NCI-H345 treated with DMSO at 0.1 percent for 48 hours (cell line): ENCODE measurements at regions not wholly inside any gene's neighbourhood (a gene's known extent, or its start where the extent isn't known, plus 50 kb on each side); places are given as distances from the start of the nearest gene placed in this dataset.
A peak's percentile ranks its signal among the peaks of the same experiment; 100 is the strongest.

Experiments used
- DNase-seq: peaks from one replicate; lab custom pipeline; 2025; ENCODE audit not compliant: unreplicated experiment; lab: John Stamatoyannopoulos, UW

- DNase-seq, result no peak
Measured at GRCh38 chr15:39059917-39060316, 495.3 kb upstream of the RASGRP1 start.

- no peak for DNase-seq
Measured at GRCh38 chr15:39061952-39062464, 497.4 kb upstream of the RASGRP1 start.

DNA sequence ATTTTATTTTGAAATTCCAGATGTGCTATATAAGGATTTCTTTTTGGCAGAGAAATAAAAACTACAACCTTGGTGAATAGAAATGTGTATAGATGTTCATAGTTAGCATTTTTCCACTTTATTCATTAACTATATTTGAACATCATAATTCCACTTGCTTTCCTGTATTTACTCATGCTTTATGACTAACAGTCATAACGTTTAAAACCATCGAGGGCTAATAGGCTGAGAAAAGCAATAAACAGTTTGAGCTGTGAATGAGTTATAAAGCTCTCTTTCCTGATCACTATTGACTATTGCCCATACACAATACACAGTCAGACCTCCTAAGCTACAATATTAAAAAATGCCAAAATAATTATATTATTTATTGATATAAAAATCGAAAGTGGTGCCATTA, 502.1 kb upstream of the RASGRP1 start:
- DNase-seq, result no peak

DNA sequence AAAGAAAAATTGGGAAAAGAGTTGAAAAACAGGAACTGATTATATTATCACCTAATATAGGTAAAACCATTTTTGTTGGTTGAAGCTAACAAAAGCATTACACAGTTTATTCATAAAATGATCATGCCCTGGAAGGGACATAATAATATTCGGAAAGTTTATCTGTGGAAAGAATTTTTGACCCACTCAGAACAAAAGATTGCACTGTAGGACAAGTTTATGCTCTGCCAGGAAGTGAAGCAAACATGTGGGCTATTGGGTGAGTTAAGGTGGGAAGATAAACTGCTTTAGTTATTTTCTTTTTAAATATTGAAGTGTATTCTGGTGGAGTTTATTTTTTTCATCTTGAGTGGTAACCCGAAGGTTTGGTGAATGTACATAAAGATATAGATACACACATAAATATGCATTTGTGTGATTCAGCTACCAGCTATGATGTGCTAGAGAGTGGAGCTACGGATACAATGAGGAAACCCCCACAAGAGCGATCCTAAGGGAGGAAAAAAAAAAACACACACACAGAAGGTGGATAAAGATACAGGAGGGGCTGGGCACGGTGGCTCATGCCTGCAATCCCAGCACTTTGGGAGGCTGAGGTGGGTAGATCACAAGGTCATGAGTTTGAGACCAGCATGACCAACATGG, 506.4 kb upstream of the THBS1 start:
- DNase-seq, result no peak

DNA sequence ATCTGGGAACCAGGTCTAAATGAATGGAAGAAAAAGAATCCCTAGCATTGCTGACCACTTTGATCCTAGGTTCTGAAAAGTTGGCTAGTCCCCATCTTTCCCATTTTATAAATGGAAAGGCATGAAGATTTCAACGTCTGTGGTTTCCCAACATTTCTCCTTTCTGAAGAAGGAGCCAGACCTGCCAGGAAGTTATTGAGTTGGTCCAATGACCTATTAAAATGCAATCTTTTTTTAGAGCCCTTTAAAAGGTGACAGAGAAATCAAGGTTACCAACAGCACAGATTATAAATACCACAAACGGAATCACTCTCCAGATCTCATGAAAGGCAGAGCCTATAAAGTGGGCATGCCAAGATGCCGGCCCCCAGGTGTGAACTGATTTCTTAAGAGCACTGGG, 505.6 kb upstream of the THBS1 start:
- no peak for DNase-seq

DNA sequence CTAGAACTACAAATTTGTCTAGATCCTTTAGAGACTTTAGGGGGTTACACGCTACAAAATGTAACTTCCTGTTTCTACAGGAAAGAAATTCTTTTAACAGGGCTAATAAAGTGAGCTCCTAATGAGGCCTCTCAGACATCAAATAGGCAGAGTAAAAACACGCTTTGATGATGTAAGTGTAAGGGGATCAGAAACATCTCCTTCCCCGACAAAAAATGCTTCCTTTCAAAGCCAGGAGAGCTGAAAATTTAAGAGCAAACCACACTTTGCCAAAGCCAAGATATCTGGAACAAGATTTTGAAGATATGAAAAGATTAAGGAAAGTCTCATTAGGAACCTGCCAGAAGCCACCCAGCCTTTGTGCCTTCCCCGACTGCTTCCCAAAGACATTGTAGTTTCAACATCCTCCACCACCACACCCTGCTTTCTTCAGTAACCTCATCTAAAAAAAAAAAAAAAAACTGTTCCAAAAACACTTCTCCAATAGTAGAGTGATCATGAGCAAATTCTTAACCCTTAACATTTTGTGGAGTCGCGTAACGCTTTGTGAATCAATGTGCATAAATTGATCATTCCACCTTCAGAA, 505.0 kb upstream of the THBS1 start:
- no peak for DNase-seq

- DNase-seq, result no peak
Measured at GRCh38 chr15:39078026-39078425, 502.9 kb upstream of the THBS1 start.

DNA sequence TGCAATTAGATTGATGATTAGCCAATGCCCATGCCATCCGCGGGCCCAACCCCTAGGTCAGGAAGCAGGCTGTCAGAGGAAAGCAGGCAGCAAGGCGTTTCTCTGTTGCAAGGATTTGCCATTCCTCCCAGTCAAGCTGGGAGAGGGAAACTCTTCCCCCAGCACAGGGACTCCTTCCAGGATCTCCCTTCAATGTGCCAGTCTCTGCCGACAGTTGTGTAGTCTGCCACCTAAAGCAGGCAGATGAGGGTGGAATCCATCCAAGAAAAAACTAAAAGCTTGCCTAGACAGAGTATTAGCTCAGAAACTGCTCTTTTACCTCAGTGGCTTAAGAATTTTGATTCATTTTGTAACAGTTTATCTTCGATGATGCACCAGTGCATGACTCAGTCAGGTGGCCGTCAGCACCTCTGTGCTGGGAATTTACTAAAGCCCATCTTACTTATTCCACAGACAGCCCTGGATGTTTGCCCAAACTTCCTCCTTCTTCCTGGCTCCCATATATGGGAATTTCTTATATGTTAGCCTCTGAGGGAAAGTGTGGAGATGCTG, 501.5 kb upstream of the THBS1 start:
- DNase-seq, result no peak

DNA sequence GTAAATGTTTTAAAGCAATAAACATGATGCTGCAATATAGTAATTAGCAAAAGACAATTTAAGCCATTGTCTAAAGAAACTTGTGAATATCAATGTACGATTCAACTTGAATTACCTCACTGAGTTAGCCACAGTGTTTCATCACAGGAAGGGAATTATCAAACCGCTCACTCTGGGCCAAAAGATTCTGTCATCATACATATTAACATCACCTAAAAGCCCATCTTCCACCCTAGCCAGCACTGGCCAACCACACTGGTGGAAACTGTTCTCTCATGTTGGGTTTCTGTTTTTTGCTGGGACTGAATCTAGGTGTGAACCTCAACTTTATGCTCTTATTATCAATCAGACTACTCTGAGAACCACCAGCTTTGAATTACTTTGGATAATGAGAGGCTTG, 497.7 kb upstream of the THBS1 start:
- DNase-seq, result no peak

DNA sequence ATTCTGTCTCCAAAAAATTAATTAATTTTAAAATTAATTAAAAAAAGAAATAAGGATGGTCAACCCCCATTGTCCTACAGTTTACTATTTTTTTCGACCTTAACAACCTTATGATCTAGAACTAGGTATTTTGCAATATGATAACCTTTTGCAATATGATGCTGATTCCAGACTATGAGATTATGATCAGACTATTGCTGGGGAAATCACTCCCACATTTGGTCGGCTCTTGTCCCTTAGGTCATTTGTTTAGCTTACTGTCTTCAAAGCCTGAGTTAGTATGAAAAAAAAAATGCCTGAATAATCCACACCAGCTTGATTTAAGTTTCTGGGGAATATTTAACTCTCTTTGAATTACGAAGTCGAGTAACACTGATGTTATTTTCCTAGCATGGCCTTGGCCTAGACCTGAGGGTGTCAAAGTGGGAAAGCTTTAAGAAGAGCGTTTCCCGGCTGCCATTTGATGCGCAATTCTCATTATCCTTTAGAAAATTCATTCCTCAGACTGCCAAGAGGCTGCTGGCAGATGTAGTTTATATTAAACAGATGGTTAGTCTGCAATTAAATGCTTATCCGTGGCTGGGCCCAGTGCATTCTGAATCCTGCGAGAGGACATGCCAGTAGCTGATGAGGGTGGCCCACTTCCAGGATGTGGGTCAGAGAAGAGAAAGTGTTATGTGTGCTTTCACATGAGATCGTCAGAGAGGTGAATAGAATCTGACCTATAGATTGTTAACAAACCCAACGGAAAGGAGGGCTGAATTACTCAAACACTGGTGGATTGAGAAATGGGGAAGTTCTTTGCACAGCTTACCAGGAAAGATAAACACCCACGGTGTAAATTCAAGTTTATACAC, 496.0 kb upstream of the THBS1 start:
- DNase-seq, result no peak

- DNase-seq, result no peak
Measured at GRCh38 chr15:39086641-39087040, 494.2 kb upstream of the THBS1 start.

DNA sequence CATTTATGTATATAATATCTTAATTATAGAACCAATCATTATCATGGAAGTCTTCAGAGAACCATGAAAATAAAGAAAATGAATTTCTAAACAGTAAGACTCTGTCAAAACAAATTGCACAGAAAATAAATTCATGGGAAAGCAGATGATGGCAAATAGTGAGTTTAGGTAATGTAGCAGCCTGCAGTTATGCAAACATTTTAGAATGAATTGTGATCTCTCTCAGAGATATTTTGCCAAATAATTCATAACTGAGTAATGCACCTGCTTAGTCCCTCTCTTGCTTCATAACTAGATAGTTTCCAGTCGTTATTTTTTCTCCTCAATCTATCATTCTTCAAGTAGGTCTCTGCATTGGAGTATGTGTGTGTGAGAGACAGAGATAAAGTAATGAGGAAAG, 492.7 kb upstream of the THBS1 start:
- no peak for DNase-seq

DNA sequence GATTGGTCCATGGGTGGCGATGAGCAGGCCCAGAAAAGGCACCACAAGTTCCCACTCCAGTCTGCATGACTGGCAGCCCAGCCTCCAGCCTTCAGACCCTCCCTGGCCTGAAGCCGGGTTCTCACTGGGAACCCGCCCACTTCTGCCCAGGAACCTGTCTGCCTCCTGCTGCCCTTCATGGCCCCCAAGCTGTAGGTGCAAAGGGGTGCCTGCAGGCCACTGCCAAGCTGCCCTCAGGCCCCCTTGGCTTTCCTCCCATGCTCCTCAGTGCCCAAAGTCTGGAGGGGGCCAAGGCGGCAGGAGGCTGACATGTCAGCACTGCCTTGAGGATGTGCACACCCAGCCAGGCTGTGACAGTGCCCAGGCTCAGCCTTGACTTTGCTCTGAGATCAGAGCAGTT, 488.5 kb upstream of the THBS1 start:
- no peak for DNase-seq

- DNase-seq, result no peak
Measured at GRCh38 chr15:39092761-39093160, 488.1 kb upstream of the THBS1 start.

GRCh38 chr15:39094116-39094515, 486.8 kb upstream of the THBS1 start:
- DNase-seq, result no peak

DNA sequence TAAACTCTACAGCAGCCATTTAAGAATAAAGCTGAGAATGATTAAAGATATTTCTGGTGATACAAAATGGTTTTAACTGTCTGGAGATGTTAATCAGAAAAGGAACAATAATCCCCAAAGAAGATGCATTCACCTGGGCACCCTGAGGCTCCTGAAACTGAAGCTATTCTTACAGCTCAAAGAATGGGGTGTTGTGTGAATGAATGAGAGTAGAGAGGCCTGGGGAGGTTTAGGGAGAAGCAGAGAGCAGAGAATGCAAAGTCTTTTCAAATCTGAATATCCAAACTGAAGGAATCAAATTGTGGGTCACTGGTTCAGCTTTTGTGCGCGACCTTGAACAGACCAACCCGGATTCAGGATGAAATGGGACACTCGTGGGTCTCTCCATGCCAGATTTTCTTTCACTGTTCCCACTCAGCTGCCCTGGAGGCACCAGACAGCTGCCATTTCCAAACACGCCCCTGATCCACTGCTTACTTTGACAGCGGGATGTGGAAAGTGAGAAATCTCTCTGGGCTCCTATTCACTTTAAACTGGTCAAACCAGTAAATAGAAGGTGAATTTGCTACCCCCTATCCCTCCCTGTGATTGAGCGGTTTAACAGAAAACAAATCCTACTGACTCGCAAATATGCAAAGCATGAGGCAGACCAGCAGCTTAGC, 485.5 kb upstream of the THBS1 start:
- DNase-seq, result peak; percentile 0

DNA sequence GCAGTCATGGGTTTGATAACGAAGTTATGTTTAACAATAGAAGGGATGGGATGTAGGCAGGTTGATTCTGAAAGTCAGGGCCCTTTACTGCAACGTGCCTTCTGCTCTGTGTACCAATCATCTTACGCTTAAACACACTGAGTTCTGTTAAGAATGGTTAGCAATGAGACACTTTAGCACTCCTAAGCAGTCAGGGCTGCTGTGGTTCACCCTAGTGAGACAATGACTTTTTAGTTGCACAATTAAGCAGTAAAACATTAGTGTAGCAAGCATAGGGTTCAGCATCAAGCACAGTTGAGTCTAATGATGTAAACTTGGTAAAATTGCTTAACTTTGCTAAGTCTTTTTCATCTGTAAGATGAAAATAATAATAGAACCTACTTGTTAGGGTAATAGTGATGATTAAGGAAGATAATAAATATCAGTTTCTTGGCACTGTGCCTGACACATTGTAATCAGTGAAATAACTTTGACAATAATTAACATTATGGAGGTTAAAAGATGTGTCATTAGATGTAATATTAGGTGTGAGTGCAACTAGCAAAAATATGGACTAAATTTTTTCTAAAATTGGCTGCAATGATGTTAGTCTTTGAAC, 484.2 kb upstream of the THBS1 start:
- no peak for DNase-seq

- DNase-seq, result no peak
Measured at GRCh38 chr15:39099524-39099923, 481.4 kb upstream of the THBS1 start.

GRCh38 chr15:39100106-39100660, 480.7 kb upstream of the THBS1 start:
- DNase-seq, result no peak

GRCh38 chr15:39102431-39102830, 478.4 kb upstream of the THBS1 start:
- no peak for DNase-seq

GRCh38 chr15:39106950-39107349, 473.9 kb upstream of the THBS1 start:
- DNase-seq, result no peak
